ENCODE measurements at regions not wholly inside any gene's neighbourhood (a gene's known extent, or its start where the extent isn't known, plus 50 kb on each side); places are given as distances from the start of the nearest gene placed in this dataset.
"Not testable (repeated sequence)": the region's sequence is repeated elsewhere in the genome, so short reads cannot be mapped to it uniquely, and the experiment has no call there.

DNA sequence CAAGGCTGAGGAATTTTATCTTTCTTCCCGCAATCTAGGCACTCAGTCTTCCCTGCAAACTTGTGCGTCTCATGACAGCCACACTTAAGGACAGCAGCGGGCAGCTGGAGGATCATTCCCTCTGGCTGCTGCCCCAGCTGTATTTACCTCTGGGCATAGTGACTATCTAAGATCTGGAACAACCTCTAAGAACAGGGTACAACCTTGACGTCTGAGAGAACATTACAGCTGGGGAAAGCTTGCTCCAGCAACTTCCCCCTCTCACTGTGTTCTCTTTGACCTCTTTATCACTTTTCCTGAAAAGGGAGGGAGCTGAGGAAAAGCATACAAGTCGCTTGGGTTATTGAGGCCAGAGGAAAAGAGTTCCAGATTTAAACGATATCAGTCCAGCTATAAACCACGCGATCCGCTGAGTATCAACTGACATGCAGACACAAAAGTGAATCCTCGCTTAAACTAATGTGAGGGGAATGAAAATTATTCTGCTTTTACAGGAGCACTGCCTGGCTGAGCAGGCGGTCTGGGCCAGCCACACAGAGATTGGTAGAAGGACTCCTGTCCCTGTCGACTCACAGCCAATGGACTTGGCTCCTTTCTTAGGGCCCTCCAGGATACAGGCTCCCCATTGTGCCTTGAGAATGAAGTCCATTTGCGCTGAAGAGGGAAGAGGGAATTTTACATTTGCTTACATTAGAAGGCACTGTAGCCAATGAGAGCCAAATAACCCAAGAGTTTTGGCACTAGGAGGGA is 153.3 kb downstream of the QRSL1 start:
- H4K20me1 ChIP-seq (ENCODE audit: control insufficient read depth, insufficient read depth, low read length, poor library complexity, severe bottlenecking): no peaks in the 10 kb centered on the region
- H3K9me3 ChIP-seq (ENCODE audit: control extremely low read depth in 1 of 3, control insufficient read depth in 2 of 3, insufficient read depth in 1 of 3, low read length in 2 of 3): peaks cover 0 to 22% (median 8%) of the 10 kb centered on the region in 3 donors
- WGBS (ENCODE audit: insufficient coverage): 75% methylated on average over 12 of the region's 13 CpGs
- no peak overlapping the region for H3K27ac Mint-ChIP-seq
- no peaks in the 10 kb centered on the region for H3K79me2 ChIP-seq (ENCODE audit: control insufficient read depth, insufficient read depth, low read length)
- no peak overlapping the region for H3K27ac ChIP-seq (ENCODE audit: low read length in 2 of 2)
- ATAC-seq (ENCODE audit: low read depth) (no peak), DNase-seq (no peak)
- H3K4me1 Mint-ChIP-seq: peaks cover 8% of the 10 kb centered on the region
- no peaks in the 10 kb centered on the region for H3K36me3 ChIP-seq (replicated peaks in 1 of 2; ENCODE audit: control extremely low read depth in 1 of 2, control insufficient read depth in 1 of 2, extremely low read depth in 1 of 2, insufficient read depth in 2 of 2, low read length in 1 of 2)
- CTCF ChIA-PET: interaction anchor here (0.7 kb wide), 1 partner anchor 984 kb away, joined by 3 read pairs; no protein-coding TSS in a partner anchor
- H3K27me3 ChIP-seq (replicated peaks in 1 of 4; ENCODE audit: control extremely low read depth in 1 of 4, control insufficient read depth in 3 of 4, insufficient read depth in 4 of 4, low read length in 3 of 4): no peaks in the 10 kb centered on the region
- TF ChIP-seq, protein P1, sequence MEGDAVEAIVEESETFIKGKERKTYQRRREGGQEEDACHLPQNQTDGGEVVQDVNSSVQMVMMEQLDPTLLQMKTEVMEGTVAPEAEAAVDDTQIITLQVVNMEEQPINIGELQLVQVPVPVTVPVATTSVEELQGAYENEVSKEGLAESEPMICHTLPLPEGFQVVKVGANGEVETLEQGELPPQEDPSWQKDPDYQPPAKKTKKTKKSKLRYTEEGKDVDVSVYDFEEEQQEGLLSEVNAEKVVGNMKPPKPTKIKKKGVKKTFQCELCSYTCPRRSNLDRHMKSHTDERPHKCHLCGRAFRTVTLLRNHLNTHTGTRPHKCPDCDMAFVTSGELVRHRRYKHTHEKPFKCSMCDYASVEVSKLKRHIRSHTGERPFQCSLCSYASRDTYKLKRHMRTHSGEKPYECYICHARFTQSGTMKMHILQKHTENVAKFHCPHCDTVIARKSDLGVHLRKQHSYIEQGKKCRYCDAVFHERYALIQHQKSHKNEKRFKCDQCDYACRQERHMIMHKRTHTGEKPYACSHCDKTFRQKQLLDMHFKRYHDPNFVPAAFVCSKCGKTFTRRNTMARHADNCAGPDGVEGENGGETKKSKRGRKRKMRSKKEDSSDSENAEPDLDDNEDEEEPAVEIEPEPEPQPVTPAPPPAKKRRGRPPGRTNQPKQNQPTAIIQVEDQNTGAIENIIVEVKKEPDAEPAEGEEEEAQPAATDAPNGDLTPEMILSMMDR (IDR thresholded peaks at IDR 0.05): no peak
- no peak for TF ChIP-seq EZH2 (IDR thresholded peaks at IDR 0.05; ENCODE audit: borderline replicate concordance, insufficient read depth, low read depth, low read length, poor library complexity, severe bottlenecking)
- H3K9ac ChIP-seq (ENCODE audit: low read length): no peak overlapping the region
- H2AFZ ChIP-seq (ENCODE audit: insufficient read depth, low read depth, low read length, poor library complexity, severe bottlenecking): no peak overlapping the region
- POLR2A ChIA-PET: no interaction called here
- no peak overlapping the region for H3K4me3 ChIP-seq (ENCODE audit: control extremely low read depth in 1 of 5, extremely low read depth in 1 of 5, insufficient read depth in 1 of 5, low read depth in 2 of 5, low read length in 4 of 5)
- no peak overlapping the region for H3K4me2 ChIP-seq (replicated peaks; ENCODE audit: low read depth, low read length, poor library complexity, severe bottlenecking)
- H3K9me3 Mint-ChIP-seq (ENCODE audit: insufficient read depth): peaks cover 7% of the 10 kb centered on the region
- H3K4me3 Mint-ChIP-seq: no peak overlapping the region
- H3K27me3 Mint-ChIP-seq: no peaks in the 10 kb centered on the region
- H3K4me1 ChIP-seq (ENCODE audit: control insufficient read depth in 2 of 2, insufficient read depth in 2 of 2, low read length in 2 of 2): peaks cover 0 to 4% of the 10 kb centered on the region in 2 donors
- intact Hi-C loops (cut with micrococcal nuclease): no loop called here

- H3K27ac ChIP-seq (ENCODE audit: low read length in 2 of 2); intact Hi-C loops (cut with micrococcal nuclease); H3K4me1 ChIP-seq (ENCODE audit: control insufficient read depth in 2 of 2, insufficient read depth in 2 of 2, low read length in 2 of 2); H3K4me2 ChIP-seq (replicated peaks; ENCODE audit: low read depth, low read length, poor library complexity, severe bottlenecking); H2AFZ ChIP-seq (ENCODE audit: insufficient read depth, low read depth, low read length, poor library complexity, severe bottlenecking); POLR2A ChIA-PET; ATAC-seq (ENCODE audit: low read depth); H3K4me3 Mint-ChIP-seq; DNase-seq; H4K20me1 ChIP-seq (ENCODE audit: control insufficient read depth, insufficient read depth, low read length, poor library complexity, severe bottlenecking); H3K27me3 ChIP-seq (replicated peaks in 1 of 4; ENCODE audit: control extremely low read depth in 1 of 4, control insufficient read depth in 3 of 4, insufficient read depth in 4 of 4, low read length in 3 of 4); H3K27me3 Mint-ChIP-seq; H3K9me3 Mint-ChIP-seq (ENCODE audit: insufficient read depth); H3K4me1 Mint-ChIP-seq; H3K79me2 ChIP-seq (ENCODE audit: control insufficient read depth, insufficient read depth, low read length); H3K27ac Mint-ChIP-seq; H3K36me3 ChIP-seq (replicated peaks in 1 of 2; ENCODE audit: control extremely low read depth in 1 of 2, control insufficient read depth in 1 of 2, extremely low read depth in 1 of 2, insufficient read depth in 2 of 2, low read length in 1 of 2); CTCF ChIA-PET; H3K4me3 ChIP-seq (ENCODE audit: control extremely low read depth in 1 of 5, extremely low read depth in 1 of 5, insufficient read depth in 1 of 5, low read depth in 2 of 5, low read length in 4 of 5); H3K9ac ChIP-seq (ENCODE audit: low read length): not testable (repeated sequence)
- H3K9me3 ChIP-seq (ENCODE audit: control extremely low read depth in 1 of 3, control insufficient read depth in 2 of 3, insufficient read depth in 1 of 3, low read length in 2 of 3): peaks cover 0 to 22% (median 8%) of the 10 kb centered on the region in 3 donors
Measured at GRCh38 chr6:106779552-106779951, 150.2 kb downstream of the QRSL1 start.
